ENCODE measurements at regions not wholly inside any gene's neighbourhood (a gene's known extent, or its start where the extent isn't known, plus 50 kb on each side); places are given as distances from the start of the nearest gene placed in this dataset.

GRCh38 chr13:34816908-34817665, 125.0 kb upstream of the NBEA start:
- no peak for DNase-seq (ENCODE audit: low read depth)

- no peak for DNase-seq (ENCODE audit: low read depth)
Measured at GRCh38 chr13:34822650-34823049, 119.4 kb upstream of the NBEA start.

GRCh38 chr13:34826432-34826831, 115.6 kb upstream of the NBEA start:
- no peak for DNase-seq (ENCODE audit: low read depth)

GRCh38 chr13:34833562-34834182, 108.4 kb upstream of the NBEA start:
- DNase-seq (ENCODE audit: low read depth): no peak

GRCh38 chr13:34842466-34842865, 99.6 kb upstream of the NBEA start:
- no peak for DNase-seq (ENCODE audit: low read depth)

- DNase-seq (ENCODE audit: low read depth): no peak
Measured at GRCh38 chr13:34847766-34848165, 94.3 kb upstream of the NBEA start.

GRCh38 chr13:34849406-34849805, 92.7 kb upstream of the NBEA start:
- DNase-seq (ENCODE audit: low read depth): no peak

GRCh38 chr13:34853161-34853560, 88.9 kb upstream of the NBEA start:
- DNase-seq (ENCODE audit: low read depth): no peak

GRCh38 chr13:34857558-34858325, 84.3 kb upstream of the NBEA start:
- no peak for DNase-seq (ENCODE audit: low read depth)

- no peak for DNase-seq (ENCODE audit: low read depth)
Measured at GRCh38 chr13:34862311-34862710, 79.8 kb upstream of the NBEA start.

GRCh38 chr13:34862716-34863115, 79.4 kb upstream of the NBEA start:
- no peak for DNase-seq (ENCODE audit: low read depth)

- no peak for DNase-seq (ENCODE audit: low read depth)
Measured at GRCh38 chr13:34863360-34864135, 78.5 kb upstream of the NBEA start.

GRCh38 chr13:34864671-34865070, 77.4 kb upstream of the NBEA start:
- no peak for DNase-seq (ENCODE audit: low read depth)

- no peak for DNase-seq (ENCODE audit: low read depth)
Measured at GRCh38 chr13:34867590-34867989, 74.5 kb upstream of the NBEA start.

GRCh38 chr13:34868733-34869132, 73.3 kb upstream of the NBEA start:
- no peak for DNase-seq (ENCODE audit: low read depth)

- DNase-seq (ENCODE audit: low read depth): no peak
Measured at GRCh38 chr13:34869696-34870095, 72.4 kb upstream of the NBEA start.

- DNase-seq (ENCODE audit: low read depth): no peak
Measured at GRCh38 chr13:34878329-34878728, 63.7 kb upstream of the NBEA start.

- DNase-seq (ENCODE audit: low read depth): no peak
Measured at GRCh38 chr13:34879851-34880250, 62.2 kb upstream of the NBEA start.

GRCh38 chr13:34881494-34881893, 60.6 kb upstream of the NBEA start:
- DNase-seq (ENCODE audit: low read depth): no peak

GRCh38 chr13:34883396-34883795, 58.7 kb upstream of the NBEA start:
- DNase-seq (ENCODE audit: low read depth): no peak

- no peak for DNase-seq (ENCODE audit: low read depth)
Measured at GRCh38 chr13:34884366-34884765, 57.7 kb upstream of the NBEA start.

GRCh38 chr13:34886121-34886875, 55.8 kb upstream of the NBEA start:
- no peak for DNase-seq (ENCODE audit: low read depth)

Measured in stimulated activated CD4-positive, alpha-beta T cell treated with anti-CD3 and anti-CD28 coated beads, Interleukin-2, amount 100 ng/mL, for 4 hours (primary cell).